AG09319 (cell line): ENCODE measurements at regions not wholly inside any gene's neighbourhood (a gene's known extent, or its start where the extent isn't known, plus 50 kb on each side); places are given as distances from the start of the nearest gene placed in this dataset.

Experiments used
- DNase-seq: peaks from one replicate; pipeline ENCODE4 v3.0.0-alpha.2; 2010; ENCODE audit warnings: low read depth; ENCODE audit errors: extremely low read depth
- TF ChIP-seq, protein P1 (sequence below): IDR thresholded peaks from 2 replicates; pipeline ENCODE4 v1.5.1; 2011; ENCODE audit warnings: low read depth, mild to moderate bottlenecking, inconsistent platforms, low read length, moderate library complexity

DNA sequence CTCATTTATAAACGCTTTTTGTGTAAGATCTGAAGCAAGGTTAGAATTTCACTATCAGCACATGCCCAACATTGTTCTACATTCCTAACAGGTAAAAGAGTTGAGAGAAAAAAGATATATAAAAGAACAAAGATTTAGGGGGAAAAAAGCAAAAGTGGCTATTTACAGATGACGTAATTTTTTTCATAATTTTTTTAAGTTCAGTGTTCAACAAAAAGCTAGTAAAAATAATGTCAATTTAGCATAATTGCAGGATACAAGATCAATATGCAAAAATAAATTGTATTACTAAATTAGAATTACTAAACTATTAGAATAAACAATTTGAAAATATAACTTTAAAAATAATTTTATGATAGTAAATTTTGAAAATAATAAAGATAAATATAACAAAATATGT is 405.0 kb downstream of the SEMA3D start:
- TF ChIP-seq, protein P1, sequence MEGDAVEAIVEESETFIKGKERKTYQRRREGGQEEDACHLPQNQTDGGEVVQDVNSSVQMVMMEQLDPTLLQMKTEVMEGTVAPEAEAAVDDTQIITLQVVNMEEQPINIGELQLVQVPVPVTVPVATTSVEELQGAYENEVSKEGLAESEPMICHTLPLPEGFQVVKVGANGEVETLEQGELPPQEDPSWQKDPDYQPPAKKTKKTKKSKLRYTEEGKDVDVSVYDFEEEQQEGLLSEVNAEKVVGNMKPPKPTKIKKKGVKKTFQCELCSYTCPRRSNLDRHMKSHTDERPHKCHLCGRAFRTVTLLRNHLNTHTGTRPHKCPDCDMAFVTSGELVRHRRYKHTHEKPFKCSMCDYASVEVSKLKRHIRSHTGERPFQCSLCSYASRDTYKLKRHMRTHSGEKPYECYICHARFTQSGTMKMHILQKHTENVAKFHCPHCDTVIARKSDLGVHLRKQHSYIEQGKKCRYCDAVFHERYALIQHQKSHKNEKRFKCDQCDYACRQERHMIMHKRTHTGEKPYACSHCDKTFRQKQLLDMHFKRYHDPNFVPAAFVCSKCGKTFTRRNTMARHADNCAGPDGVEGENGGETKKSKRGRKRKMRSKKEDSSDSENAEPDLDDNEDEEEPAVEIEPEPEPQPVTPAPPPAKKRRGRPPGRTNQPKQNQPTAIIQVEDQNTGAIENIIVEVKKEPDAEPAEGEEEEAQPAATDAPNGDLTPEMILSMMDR: no peak
- no peak for DNase-seq

DNA sequence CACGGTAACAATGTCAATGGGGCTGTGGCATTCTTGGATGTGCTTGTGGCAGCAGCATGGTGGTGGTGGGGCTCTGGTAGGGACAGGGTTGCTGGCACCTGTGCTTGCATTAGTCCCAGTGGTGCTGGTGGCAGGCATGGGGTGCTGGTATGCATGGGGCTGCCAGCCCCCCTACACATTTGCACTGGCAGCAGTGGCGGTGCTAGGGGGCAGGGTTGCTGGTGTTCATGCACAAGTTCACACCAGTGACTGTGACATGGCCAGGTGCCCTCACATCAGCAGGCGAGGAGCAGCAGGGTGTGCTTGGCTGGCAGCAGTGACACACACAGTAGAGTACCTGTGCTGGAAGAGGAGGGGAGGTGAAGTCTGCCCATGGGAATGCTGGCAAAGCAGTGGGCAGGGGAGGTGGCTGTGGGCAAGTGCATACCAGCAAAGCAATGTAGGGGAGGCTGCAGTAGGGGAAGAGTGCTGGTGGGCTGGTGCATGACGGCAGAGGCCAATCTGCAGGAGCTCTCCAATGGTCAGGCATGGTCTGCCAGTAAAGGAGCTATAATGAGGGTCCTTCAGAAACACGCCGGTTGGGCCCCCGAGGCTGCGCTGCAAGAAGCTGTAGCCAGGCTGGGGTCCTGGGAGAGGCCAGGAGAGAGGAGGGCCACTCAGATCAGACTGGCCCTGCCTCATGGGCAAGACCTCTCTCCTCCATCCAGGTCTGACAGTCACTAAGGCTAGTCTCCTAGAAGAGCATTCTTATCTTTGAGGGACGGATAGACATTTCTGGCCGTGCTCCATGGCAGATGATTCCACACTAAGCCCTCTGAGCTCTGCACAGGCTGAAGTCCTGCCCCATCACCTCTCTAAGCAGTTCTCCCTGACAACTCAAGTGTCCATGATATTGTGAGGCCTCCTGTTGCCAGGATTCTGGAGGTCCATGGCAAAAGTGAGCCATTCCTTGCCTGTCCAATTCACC is 406.4 kb downstream of the SEMA3D start:
- TF ChIP-seq, protein P1: no peak
- DNase-seq: no peak

DNA sequence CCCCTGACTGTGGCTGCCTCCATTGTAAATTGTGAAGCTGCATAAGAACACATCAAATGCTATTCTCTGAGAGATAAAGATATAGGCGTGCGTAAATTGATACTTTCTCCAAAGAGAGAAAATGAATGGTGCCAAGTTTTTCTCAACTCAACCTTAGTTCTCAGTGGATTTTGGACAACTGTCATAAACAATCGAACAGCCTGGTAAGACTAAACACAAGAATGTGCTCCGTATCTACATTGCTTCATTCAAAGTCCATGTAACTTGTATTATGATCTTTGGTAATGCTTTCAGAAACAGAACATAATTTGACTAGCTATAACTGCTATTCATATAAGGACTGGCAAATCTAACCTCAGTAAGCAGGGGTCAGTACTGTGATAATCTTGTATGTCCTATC is 429.1 kb downstream of the SEMA3D start:
- TF ChIP-seq, protein P1: no peak
- DNase-seq: no peak

DNA sequence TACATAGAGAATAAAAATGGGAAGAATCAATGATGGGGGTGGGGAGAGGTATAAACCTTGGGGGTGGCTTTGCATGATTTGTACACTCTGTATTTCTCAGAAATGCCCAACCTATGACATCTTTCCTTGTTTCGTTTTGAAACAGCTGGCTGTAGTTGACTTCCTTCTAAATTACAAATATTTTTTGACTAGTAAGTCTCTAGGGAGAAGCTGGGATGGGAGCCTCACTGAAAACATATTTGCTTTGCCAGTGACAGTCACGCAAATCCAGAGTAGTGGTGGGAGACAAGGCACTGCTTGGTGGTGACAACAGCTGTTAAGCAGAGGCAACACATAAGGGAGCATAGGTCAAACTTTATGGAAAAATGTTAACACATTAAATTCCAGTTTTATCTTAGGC is 440.5 kb downstream of the SEMA3D start:
- TF ChIP-seq, protein P1: no peak

DNA sequence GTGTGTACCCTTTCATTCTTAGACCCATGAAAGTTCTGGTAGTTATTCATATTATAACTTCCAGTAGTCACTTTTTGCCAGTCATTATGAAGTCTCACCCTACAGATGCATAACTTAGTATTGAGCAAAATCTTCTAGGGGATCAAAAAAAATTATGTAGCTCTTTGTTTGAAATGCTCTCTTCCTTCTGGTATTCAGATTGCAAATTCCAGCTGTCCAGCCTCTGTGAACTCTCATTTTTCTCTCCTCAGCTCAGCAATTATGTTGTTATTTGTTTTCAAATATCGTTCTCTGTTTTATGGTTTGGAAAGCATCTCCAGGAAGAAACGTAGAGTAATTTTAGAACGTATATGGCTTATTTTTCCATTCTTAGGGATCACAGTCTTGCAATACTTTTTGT is 442.5 kb downstream of the SEMA3D start:
- no peak for DNase-seq
- TF ChIP-seq, protein P1: no peak

More for the DNA sequence above, 440.5 kb downstream of the SEMA3D start:
- no peak for DNase-seq

DNA sequence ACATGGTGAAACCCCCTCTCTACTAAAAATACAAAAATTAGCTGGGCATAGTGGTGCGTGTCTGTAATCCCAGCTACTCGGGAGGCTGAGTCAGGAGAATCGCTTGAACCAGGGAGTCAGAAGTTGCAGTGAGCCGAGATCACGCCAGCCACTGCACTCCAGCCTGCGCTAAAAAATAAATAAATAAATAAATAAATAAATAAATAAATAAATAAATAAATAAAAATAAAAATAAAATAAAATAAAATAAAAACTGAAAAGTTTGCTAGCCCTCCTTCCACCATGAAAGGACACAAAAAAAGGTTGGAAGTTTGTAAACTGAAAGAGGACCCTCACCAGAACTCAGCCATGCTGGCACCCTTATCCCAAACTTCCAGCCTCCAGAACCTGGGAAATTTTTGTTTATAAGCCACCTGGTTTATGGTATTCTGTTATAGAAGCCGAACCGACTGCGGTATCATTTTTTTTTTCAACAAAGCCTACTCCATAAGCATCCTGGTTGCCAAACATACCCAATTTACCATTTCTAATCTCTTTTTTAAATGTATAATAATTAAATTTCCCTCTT is 448.2 kb downstream of the SEMA3D start:
- DNase-seq: no peak
- TF ChIP-seq, protein P1: no peak

DNA sequence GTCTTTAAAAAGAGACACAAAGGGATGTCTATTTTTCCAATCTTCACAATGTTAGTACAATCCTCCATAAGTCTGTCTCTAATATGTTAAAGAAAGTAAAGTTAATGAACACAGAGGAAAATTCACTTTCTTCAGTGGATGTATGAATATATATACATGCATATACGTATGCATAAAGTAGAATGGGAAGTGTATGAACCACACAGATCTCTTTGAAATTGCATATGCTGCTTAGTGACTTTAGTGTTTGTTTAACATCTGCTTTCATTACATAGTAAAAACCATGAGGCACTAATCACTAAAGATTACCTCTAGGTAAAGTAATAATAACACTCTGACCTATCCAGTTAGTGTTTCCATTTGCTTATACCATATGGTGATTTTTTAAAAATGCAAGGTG is 451.2 kb downstream of the SEMA3D start:
- no peak for DNase-seq
- TF ChIP-seq, protein P1: no peak
